ENCODE measurements at regions not wholly inside any gene's neighbourhood (a gene's known extent, or its start where the extent isn't known, plus 50 kb on each side); places are given as distances from the start of the nearest gene placed in this dataset.

DNA sequence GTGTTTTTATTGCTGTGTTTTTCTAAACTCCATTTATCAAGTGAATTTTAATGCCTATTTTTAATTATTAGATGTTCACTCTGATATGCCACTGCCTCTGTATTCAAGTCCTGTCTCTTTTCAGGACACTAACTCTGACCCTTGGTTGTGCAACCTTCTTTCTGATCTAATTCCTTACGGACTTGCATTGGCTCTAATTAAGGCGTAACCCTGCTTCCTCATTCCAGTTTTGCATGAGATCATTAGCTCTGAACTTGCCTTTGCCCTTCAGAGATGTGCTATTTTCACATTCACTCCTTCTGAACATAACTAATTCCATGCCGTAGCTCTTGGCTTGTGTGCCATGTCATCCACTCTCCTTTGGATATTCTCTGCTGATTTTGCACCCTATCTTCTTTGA lies 162.5 kb upstream of the TMEFF2 start:
- DNase-seq (ENCODE audit: low spot score), result no peak
- TF ChIP-seq, protein P1, sequence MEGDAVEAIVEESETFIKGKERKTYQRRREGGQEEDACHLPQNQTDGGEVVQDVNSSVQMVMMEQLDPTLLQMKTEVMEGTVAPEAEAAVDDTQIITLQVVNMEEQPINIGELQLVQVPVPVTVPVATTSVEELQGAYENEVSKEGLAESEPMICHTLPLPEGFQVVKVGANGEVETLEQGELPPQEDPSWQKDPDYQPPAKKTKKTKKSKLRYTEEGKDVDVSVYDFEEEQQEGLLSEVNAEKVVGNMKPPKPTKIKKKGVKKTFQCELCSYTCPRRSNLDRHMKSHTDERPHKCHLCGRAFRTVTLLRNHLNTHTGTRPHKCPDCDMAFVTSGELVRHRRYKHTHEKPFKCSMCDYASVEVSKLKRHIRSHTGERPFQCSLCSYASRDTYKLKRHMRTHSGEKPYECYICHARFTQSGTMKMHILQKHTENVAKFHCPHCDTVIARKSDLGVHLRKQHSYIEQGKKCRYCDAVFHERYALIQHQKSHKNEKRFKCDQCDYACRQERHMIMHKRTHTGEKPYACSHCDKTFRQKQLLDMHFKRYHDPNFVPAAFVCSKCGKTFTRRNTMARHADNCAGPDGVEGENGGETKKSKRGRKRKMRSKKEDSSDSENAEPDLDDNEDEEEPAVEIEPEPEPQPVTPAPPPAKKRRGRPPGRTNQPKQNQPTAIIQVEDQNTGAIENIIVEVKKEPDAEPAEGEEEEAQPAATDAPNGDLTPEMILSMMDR (IDR thresholded peaks at IDR 0.05; ENCODE audit: extremely low read depth, missing control alignments), result no peak

DNA sequence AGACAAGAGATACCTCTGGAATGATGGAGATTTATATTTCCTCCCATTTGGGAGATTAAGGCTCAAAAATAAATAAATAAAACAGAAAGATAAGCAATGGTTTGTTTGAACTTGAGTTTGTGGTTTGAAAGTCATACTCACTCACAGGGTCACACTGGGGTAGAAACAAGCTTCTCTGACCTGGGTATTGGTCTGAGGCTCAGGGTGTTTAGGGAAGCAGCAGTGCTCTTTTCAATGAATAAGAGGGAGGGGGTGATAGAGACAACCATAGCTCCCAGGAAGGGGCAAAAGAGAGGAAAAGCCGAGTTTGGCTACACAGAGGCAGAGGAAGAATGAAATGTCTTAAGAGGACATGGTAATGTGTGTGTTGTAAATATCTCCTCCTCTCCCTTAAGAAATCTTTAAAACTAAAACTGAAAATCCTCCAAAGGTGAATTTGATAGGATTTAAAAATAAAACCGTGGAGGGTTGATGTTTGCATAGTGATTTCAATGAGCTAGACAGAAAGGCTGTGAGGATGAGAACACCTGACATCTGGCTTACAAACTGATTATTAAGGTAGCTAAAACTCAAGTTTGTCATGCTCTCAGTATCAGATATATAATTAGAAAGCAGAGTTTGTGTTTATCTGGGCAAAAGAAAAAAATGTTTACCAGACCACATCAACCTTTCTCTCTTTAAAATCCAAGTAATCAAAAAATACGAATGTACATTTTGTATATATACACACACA lies 159.9 kb upstream of the TMEFF2 start:
- DNase-seq (ENCODE audit: low spot score), result no peak
- TF ChIP-seq, protein P1 (IDR thresholded peaks at IDR 0.05; ENCODE audit: extremely low read depth, missing control alignments), result no peak

- TF ChIP-seq, protein P1 (IDR thresholded peaks at IDR 0.05; ENCODE audit: extremely low read depth, missing control alignments), result no peak
Observed at GRCh38 chr2:192347542-192347941, 152.8 kb upstream of the TMEFF2 start.

DNA sequence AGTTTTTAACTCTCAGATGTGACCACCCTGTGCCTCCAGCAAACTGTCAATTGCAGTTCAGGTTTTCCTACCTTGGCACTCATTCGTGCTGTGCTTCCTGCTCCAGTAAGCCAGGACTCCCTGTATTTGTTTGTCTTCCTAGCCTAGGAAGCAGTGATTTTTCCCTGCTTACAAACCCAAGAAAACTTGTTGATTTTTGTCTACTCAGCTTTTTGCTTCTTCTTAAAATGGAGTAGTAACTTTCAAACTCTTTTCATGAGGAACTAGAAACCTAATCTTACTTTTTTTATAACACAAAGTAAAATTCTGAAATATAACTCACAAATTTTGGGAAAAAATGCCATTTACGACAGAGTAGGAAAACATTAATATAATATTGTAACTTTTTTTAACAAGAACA lies 150.6 kb upstream of the TMEFF2 start:
- TF ChIP-seq, protein P1 (IDR thresholded peaks at IDR 0.05; ENCODE audit: extremely low read depth, missing control alignments), result no peak
- DNase-seq (ENCODE audit: low spot score), result no peak

More at GRCh38 chr2:192347542-192347941, 152.8 kb upstream of the TMEFF2 start:
- no peak for DNase-seq (ENCODE audit: low spot score)

DNA sequence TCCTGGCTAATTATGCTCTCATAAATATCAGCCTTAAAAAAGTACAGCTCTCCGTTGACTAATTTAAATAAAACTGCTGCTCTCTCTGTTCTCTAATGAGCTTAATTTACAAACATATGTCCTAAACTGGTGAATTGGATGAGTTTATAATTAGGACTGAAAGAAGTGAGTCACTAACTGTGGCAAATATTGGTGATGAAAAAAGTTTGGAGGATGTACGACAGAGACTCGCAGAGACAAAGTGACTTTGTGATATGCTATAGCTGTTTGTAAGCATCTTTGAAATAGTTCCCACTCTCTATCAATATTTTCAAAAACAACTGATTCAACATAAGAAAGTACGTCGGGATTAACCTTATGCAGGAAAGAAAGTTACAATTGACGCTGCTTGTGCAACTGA lies 138.9 kb upstream of the TMEFF2 start:
- TF ChIP-seq, protein P1 (IDR thresholded peaks at IDR 0.05; ENCODE audit: extremely low read depth, missing control alignments), result no peak
- DNase-seq (ENCODE audit: low spot score), result no peak

- DNase-seq (ENCODE audit: low spot score), result no peak
- TF ChIP-seq, protein P1 (IDR thresholded peaks at IDR 0.05; ENCODE audit: extremely low read depth, missing control alignments), result no peak
Observed at GRCh38 chr2:192328297-192328696, 133.6 kb upstream of the TMEFF2 start.

DNA sequence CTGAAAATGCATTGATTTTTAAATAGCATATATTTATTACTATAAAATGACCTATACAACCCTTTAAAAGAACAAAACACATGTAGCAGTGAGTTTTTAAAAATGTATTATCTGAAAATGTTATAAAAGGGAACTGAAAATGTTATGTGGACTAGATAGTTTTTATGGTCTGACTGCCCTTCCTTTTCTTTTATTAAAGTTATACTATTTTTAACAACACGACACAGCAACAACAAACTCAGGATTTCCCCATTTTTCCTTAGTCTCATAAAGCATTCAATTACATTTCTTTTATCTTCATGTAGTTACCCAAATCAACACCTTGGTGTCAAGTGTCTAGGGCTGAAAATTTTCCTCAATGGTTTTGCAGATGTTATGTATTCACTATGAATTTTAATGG lies 132.8 kb upstream of the TMEFF2 start:
- TF ChIP-seq, protein P1 (IDR thresholded peaks at IDR 0.05; ENCODE audit: extremely low read depth, missing control alignments), result no peak
- DNase-seq (ENCODE audit: low spot score), result no peak

All from GM20000 (cell line).